GM12873 (cell line): ENCODE measurements at regions not wholly inside any gene's neighbourhood (a gene's known extent, or its start where the extent isn't known, plus 50 kb on each side); places are given as distances from the start of the nearest gene placed in this dataset.

Experiments used
- TF ChIP-seq, protein P1 (sequence below): IDR thresholded peaks from 2 replicates; pipeline ENCODE4 v1.5.1; 2012; ENCODE audit warnings: low read depth, mild to moderate bottlenecking, moderate library complexity, low read length, control low read depth; ENCODE audit not compliant: insufficient read depth; ENCODE audit errors: missing control alignments

GRCh38 chr15:70494852-70495571, 268.3 kb downstream of the UACA start:
- TF ChIP-seq, protein P1, sequence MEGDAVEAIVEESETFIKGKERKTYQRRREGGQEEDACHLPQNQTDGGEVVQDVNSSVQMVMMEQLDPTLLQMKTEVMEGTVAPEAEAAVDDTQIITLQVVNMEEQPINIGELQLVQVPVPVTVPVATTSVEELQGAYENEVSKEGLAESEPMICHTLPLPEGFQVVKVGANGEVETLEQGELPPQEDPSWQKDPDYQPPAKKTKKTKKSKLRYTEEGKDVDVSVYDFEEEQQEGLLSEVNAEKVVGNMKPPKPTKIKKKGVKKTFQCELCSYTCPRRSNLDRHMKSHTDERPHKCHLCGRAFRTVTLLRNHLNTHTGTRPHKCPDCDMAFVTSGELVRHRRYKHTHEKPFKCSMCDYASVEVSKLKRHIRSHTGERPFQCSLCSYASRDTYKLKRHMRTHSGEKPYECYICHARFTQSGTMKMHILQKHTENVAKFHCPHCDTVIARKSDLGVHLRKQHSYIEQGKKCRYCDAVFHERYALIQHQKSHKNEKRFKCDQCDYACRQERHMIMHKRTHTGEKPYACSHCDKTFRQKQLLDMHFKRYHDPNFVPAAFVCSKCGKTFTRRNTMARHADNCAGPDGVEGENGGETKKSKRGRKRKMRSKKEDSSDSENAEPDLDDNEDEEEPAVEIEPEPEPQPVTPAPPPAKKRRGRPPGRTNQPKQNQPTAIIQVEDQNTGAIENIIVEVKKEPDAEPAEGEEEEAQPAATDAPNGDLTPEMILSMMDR, result no peak

DNA sequence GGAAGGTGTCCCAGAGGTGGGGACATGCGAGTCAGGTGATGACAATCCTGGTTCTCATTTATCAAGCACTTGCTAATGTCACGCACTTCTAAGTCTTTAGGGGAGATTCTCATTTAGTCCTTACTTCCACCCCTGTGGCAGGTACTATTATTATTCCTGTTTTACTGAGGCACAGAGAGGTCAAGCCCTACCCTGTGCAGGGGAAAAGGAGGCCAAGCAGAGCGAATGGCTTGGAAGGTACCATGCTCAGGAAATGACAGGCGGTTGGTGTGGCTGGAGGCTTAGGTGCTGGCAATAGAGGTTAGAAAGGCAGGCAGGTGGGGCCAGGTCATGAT, 268.9 kb downstream of the UACA start:
- TF ChIP-seq, protein P1, result no peak

DNA sequence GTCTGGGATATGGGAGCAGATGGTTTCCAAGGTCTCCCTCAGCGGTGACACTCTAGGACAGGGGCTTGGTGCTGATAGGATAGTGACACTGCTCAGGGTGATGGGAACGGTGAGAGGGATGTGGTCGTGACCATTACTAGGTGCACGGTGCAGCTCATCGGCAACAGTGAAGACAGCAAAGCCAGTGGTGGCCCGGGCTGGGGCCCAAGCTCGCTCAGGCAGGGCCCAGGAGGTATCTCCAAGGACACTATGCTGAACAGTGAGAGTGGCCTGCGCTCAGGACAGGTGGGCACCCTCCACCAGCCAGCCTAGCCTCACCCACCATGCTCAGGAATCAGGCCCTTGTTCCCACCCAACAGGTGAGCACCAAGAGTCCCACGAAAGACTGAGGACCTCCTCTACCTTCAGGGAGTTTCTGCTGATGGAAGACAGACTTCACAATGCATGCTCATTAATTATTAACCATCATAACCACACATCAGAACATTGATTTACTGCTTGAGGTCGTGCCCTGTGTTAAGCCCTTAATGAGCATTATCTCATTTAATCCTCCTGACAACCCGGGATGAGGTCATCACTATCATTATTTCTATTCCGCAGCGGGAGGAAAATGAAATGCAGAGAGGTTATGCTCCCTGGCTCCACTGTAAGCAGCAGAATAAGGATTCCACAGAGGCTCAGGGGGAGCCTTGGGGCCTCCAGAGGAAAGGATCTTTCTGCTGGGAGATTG, 269.4 kb downstream of the UACA start:
- TF ChIP-seq, protein P1, result no peak

DNA sequence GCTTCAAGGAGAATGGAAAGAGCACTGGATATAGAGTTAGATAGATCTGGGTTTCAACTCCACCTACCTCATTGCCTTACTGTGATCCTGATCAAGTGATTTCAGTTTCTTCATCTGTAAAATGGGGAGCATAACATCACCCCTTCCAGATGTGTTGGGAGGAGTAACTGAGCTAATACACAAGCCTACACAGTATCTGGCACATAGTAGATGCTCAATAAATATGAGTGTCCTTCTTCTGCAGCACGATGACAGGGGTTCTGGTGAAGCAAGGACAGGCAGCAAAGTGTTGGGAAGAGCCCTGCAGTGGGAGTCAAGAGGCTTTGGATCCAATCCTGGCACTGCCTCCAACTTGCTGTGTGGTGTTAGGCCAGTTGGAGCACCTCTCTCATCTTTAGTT, 270.0 kb downstream of the UACA start:
- TF ChIP-seq, protein P1, result no peak

DNA sequence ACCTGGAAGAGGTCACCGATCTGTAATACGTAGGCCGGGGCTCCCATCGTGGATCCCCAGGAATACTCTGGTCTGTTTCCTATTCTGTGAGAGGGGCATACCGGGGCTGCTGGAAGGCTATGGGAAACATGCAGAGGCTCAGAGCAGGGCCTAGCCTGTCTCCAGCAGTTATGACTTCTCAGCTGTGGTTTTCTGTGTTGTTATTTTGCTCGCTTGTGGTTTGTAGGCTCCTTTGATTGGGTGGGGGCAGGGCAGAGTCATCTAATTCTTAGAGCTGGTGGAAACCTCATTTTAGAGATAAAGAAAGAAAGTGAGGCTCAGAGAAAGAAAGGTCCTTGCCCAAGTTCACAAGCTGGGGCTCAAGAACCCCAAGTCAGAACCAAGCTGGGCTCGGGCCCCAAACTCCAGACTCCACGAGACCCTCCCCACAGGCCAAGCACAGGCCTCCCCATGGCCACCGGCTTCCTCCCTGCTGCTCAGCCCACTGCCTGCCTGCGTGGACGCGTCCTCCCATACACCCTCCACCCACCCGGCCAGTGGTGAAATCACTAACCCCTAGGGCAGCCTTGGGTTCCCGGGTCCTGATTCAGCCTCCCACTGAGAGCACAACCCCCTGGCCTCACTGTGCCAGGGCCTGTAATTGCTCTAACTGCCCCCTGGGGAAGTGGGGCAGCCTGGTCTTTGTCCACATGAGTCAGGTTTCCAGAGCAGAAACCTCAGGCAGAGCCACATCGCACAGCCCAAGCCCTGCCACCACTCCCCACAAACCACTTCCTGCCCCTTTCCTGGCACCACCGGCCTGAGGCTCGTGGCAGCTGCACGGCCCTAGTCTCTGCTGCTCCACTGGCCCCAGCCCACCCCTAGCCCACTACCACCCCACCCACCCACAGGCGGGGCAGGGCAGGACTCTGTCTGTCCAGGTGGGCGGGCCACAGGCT, 270.8 kb downstream of the UACA start:
- TF ChIP-seq, protein P1, result no peak

GRCh38 chr15:70491641-70492040, 271.7 kb downstream of the UACA start:
- TF ChIP-seq, protein P1, result no peak

GRCh38 chr15:70491201-70491621, 272.1 kb downstream of the UACA start:
- TF ChIP-seq, protein P1, result no peak
